ENCODE measurements at regions not wholly inside any gene's neighbourhood (a gene's known extent, or its start where the extent isn't known, plus 50 kb on each side); places are given as distances from the start of the nearest gene placed in this dataset.

- TF ChIP-seq NFYA (IDR thresholded peaks at IDR 0.05; ENCODE audit: borderline replicate concordance, low read depth, low read length) = no peak
- no peak for TF ChIP-seq TCF3 (IDR thresholded peaks at IDR 0.05; ENCODE audit: borderline replicate concordance, insufficient read depth, low read depth, low read length)
- no peak for TF ChIP-seq REST (IDR thresholded peaks at IDR 0.05; ENCODE audit: low read depth, low read length)
- no peak for TF ChIP-seq ZNF274 (IDR thresholded peaks at IDR 0.05; ENCODE audit: insufficient read depth, insufficient read length)
- TF ChIP-seq, protein P1, sequence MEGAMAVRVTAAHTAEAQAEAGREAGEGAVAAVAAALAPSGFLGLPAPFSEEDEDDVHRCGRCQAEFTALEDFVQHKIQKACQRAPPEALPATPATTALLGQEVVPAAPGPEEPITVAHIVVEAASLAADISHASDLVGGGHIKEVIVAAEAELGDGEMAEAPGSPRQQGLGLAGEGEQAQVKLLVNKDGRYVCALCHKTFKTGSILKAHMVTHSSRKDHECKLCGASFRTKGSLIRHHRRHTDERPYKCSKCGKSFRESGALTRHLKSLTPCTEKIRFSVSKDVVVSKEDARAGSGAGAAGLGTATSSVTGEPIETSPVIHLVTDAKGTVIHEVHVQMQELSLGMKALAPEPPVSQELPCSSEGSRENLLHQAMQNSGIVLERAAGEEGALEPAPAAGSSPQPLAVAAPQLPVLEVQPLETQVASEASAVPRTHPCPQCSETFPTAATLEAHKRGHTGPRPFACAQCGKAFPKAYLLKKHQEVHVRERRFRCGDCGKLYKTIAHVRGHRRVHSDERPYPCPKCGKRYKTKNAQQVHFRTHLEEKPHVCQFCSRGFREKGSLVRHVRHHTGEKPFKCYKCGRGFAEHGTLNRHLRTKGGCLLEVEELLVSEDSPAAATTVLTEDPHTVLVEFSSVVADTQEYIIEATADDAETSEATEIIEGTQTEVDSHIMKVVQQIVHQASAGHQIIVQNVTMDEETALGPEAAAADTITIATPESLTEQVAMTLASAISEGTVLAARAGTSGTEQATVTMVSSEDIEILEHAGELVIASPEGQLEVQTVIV (IDR thresholded peaks at IDR 0.05; ENCODE audit: borderline replicate concordance, partially characterized antibody) = no peak
- no peak for TF ChIP-seq CHD4 (IDR thresholded peaks at IDR 0.05)
- no peak for TF ChIP-seq MLLT1 (IDR thresholded peaks at IDR 0.05)
These were observed 148.9 kb upstream of the TSHZ2 start (continued) for GRCh38 chr20:52823303-52823702.

Measured in GM12878 (cell line).